OCI-LY1 (cell line): ENCODE measurements at regions not wholly inside any gene's neighbourhood (a gene's known extent, or its start where the extent isn't known, plus 50 kb on each side); places are given as distances from the start of the nearest gene placed in this dataset.

Source experiments
- H2AFZ ChIP-seq: fragments of 200-600 bp; sonication (generic), shearing (Covaris generic); 2 replicates; pipeline ENCODE4 v1.6.0; 2014; ENCODE audit warnings: antibody characterized with exemption, mild to moderate bottlenecking, low read length
- H3F3A ChIP-seq: fragments of 200-600 bp; sonication (generic), shearing (Covaris generic); 2 replicates; pipeline ENCODE4 v1.6.0; 2014; ENCODE audit warnings: mild to moderate bottlenecking, antibody characterized with exemption, low read length, moderate library complexity; ENCODE audit not compliant: insufficient read depth
- H3K27ac ChIP-seq: fragments of 200-600 bp; sonication (generic); 2 replicates; pipeline ENCODE4 v1.5.1; 2014; ENCODE audit warnings: low read length, mixed run types, mild to moderate bottlenecking, low read depth; ENCODE audit not compliant: poor library complexity, severe bottlenecking
- H3K27me3 ChIP-seq: fragments of 200-600 bp; sonication (generic); 2 replicates; pipeline ENCODE4 v1.6.0; 2014; ENCODE audit warnings: antibody characterized with exemption, mild to moderate bottlenecking, low read length, moderate library complexity; ENCODE audit not compliant: insufficient read depth
- H3K36me3 ChIP-seq: fragments of 200-600 bp; sonication (generic); 2 replicates; pipeline ENCODE4 v1.6.1; 2014; ENCODE audit warnings: mild to moderate bottlenecking, antibody characterized with exemption, low read length, moderate library complexity, mixed read lengths; ENCODE audit not compliant: insufficient read depth
- H3K4me1 ChIP-seq: fragments of 200-600 bp; sonication (generic); 2 replicates; pipeline ENCODE4 v1.5.1; 2014; ENCODE audit warnings: mild to moderate bottlenecking, low read length, moderate library complexity; ENCODE audit not compliant: insufficient read depth, severe bottlenecking
- H3K4me2 ChIP-seq: fragments of 200-600 bp; sonication (generic), shearing (Covaris generic); 2 replicates; pipeline ENCODE4 v1.6.1; 2014; ENCODE audit warnings: low read length
- H3K4me3 ChIP-seq: fragments of 200-600 bp; sonication (generic); 2 replicates; pipeline ENCODE4 v1.5.1; 2014; ENCODE audit warnings: low read length, low read depth, mild to moderate bottlenecking, mixed read lengths; ENCODE audit not compliant: poor library complexity, severe bottlenecking
- H3K79me2 ChIP-seq: fragments of 200-600 bp; shearing (Covaris generic); 2 replicates; pipeline ENCODE4 v1.6.1; 2016; ENCODE audit warnings: mixed run types, low read length, mixed read lengths; ENCODE audit not compliant: insufficient read depth
- H3K9ac ChIP-seq: fragments of 200-600 bp; sonication (generic), shearing (Covaris generic); 2 replicates; pipeline ENCODE4 v1.6.1; 2014; ENCODE audit warnings: mild to moderate bottlenecking, low read length, mixed read lengths
- H3K9me2 ChIP-seq: fragments of 200-600 bp; sonication (generic), shearing (Covaris generic); 2 replicates; pipeline ENCODE4 v1.6.1; 2014; ENCODE audit warnings: low read depth, mild to moderate bottlenecking, low read length, mixed read lengths
- H3K9me3 ChIP-seq: fragments of 200-600 bp; shearing (Covaris generic); 2 replicates; pipeline ENCODE4 v1.6.1; 2014; ENCODE audit warnings: low read length, mixed read lengths
- H4K20me1 ChIP-seq: fragments of 200-600 bp; sonication (generic), shearing (Covaris generic); 2 replicates; pipeline ENCODE4 v1.6.0; 2016; ENCODE audit warnings: mild to moderate bottlenecking, low read length; ENCODE audit not compliant: insufficient read depth
- CTCF ChIP-seq: fragments of 200-600 bp; sonication (generic), shearing (Covaris generic); IDR thresholded peaks from 2 replicates; pipeline ENCODE4 v1.5.1; 2017; ENCODE audit warnings: mild to moderate bottlenecking, antibody characterized with exemption, low read length, moderate library complexity, mixed read lengths
- EZH2 ChIP-seq: fragments of 200-600 bp; sonication (generic), shearing (Covaris generic); IDR thresholded peaks from 2 replicates; pipeline ENCODE4 v1.8.0; 2017; ENCODE audit warnings: borderline replicate concordance, mixed run types, mild to moderate bottlenecking, antibody characterized with exemption, low read length, moderate library complexity, mixed read lengths

GRCh38 chr13:107625648-107626047 is 589.7 kb downstream of the LIG4 start:
- Histone ChIP-seq H3K27ac (no peak overlapping the region), H3K27me3 (no peaks in the 10 kb centered on the region), H2AFZ (no peak overlapping the region), H3K36me3 (no peaks in the 10 kb centered on the region), H4K20me1 (no peaks in the 10 kb centered on the region), H3K79me2 (no peaks in the 10 kb centered on the region), H3K9ac (no peak overlapping the region), H3K4me1 (no peaks in the 10 kb centered on the region), H3K9me3 (no peaks in the 10 kb centered on the region), H3K4me2 (no peak overlapping the region), H3K4me3 (no peak overlapping the region), H3K9me2 (no peaks in the 10 kb centered on the region), H3F3A (no peaks in the 10 kb centered on the region)
- TF ChIP-seq EZH2: no peak
- no peak for TF ChIP-seq CTCF

GRCh38 chr13:107617527-107617926 is 597.8 kb downstream of the LIG4 start:
- H3K9me3 ChIP-seq: no peaks in the 10 kb centered on the region
- H3K27ac ChIP-seq: no peak overlapping the region
- H4K20me1 ChIP-seq: no peaks in the 10 kb centered on the region
- no peak overlapping the region for H2AFZ ChIP-seq
- H3K9ac ChIP-seq: no peak overlapping the region
- no peaks in the 10 kb centered on the region for H3K9me2 ChIP-seq
- H3K36me3 ChIP-seq: no peaks in the 10 kb centered on the region
- no peaks in the 10 kb centered on the region for H3F3A ChIP-seq
- no peaks in the 10 kb centered on the region for H3K79me2 ChIP-seq
- TF ChIP-seq EZH2 (no peak), CTCF (no peak)
- no peaks in the 10 kb centered on the region for H3K4me1 ChIP-seq
- H3K4me3 ChIP-seq: no peak overlapping the region
- no peak overlapping the region for H3K4me2 ChIP-seq
- H3K27me3 ChIP-seq: no peaks in the 10 kb centered on the region

- Histone ChIP-seq H3K9ac (no peak overlapping the region), H3F3A (no peaks in the 10 kb centered on the region), H4K20me1 (no peaks in the 10 kb centered on the region), H3K9me3 (no peaks in the 10 kb centered on the region), H3K27me3 (no peaks in the 10 kb centered on the region), H3K27ac (no peak overlapping the region), H2AFZ (no peak overlapping the region), H3K4me2 (no peak overlapping the region), H3K79me2 (no peaks in the 10 kb centered on the region), H3K4me1 (no peaks in the 10 kb centered on the region), H3K9me2 (no peaks in the 10 kb centered on the region), H3K4me3 (no peak overlapping the region), H3K36me3 (no peaks in the 10 kb centered on the region)
- TF ChIP-seq CTCF (no peak), EZH2 (no peak)
Measured at GRCh38 chr13:107612376-107612775, 603.0 kb downstream of the LIG4 start.
